HEK293 (cell line): ENCODE measurements at regions not wholly inside any gene's neighbourhood (a gene's known extent, or its start where the extent isn't known, plus 50 kb on each side); places are given as distances from the start of the nearest gene placed in this dataset.

Source experiments
- REST ChIP-seq: fragments of 450-650 bp; formaldehyde crosslinking; IDR thresholded peaks from 2 replicates; pipeline ENCODE4 v1.5.1; 2016; ENCODE audit warnings: missing biosample characterization, missing genetic modification characterization
- ZBTB21 ChIP-seq: fragments of 450-650 bp; formaldehyde crosslinking; IDR thresholded peaks from 2 replicates; pipeline ENCODE4 v1.5.1; 2017; ENCODE audit warnings: missing biosample characterization, missing genetic modification characterization
- ZNF266 ChIP-seq: fragments of 450-650 bp; formaldehyde crosslinking; IDR thresholded peaks from 2 replicates; pipeline ENCODE4 v1.5.1; 2016; ENCODE audit warnings: missing biosample characterization, missing genetic modification characterization, low read depth
- TF ChIP-seq, protein P1 (sequence below): fragments of 450-650 bp; formaldehyde crosslinking; IDR thresholded peaks from 2 replicates; pipeline ENCODE4 v1.5.1; 2017; ENCODE audit warnings: missing biosample characterization, missing genetic modification characterization
- TF ChIP-seq, protein P2 (sequence below): fragments of 450-650 bp; formaldehyde crosslinking; IDR thresholded peaks from 2 replicates; pipeline ENCODE4 v1.5.1; 2016; ENCODE audit warnings: missing biosample characterization, missing genetic modification characterization

- no peak for TF ChIP-seq REST (tag by site-specific recombination)
- TF ChIP-seq ZNF266 (tag by site-specific recombination) = no peak
- TF ChIP-seq ZBTB21 (tag by site-specific recombination) = no peak
- TF ChIP-seq, protein P1, sequence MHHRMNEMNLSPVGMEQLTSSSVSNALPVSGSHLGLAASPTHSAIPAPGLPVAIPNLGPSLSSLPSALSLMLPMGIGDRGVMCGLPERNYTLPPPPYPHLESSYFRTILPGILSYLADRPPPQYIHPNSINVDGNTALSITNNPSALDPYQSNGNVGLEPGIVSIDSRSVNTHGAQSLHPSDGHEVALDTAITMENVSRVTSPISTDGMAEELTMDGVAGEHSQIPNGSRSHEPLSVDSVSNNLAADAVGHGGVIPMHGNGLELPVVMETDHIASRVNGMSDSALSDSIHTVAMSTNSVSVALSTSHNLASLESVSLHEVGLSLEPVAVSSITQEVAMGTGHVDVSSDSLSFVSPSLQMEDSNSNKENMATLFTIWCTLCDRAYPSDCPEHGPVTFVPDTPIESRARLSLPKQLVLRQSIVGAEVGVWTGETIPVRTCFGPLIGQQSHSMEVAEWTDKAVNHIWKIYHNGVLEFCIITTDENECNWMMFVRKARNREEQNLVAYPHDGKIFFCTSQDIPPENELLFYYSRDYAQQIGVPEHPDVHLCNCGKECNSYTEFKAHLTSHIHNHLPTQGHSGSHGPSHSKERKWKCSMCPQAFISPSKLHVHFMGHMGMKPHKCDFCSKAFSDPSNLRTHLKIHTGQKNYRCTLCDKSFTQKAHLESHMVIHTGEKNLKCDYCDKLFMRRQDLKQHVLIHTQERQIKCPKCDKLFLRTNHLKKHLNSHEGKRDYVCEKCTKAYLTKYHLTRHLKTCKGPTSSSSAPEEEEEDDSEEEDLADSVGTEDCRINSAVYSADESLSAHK (tag by site-specific recombination) = no peak
- TF ChIP-seq, protein P2, sequence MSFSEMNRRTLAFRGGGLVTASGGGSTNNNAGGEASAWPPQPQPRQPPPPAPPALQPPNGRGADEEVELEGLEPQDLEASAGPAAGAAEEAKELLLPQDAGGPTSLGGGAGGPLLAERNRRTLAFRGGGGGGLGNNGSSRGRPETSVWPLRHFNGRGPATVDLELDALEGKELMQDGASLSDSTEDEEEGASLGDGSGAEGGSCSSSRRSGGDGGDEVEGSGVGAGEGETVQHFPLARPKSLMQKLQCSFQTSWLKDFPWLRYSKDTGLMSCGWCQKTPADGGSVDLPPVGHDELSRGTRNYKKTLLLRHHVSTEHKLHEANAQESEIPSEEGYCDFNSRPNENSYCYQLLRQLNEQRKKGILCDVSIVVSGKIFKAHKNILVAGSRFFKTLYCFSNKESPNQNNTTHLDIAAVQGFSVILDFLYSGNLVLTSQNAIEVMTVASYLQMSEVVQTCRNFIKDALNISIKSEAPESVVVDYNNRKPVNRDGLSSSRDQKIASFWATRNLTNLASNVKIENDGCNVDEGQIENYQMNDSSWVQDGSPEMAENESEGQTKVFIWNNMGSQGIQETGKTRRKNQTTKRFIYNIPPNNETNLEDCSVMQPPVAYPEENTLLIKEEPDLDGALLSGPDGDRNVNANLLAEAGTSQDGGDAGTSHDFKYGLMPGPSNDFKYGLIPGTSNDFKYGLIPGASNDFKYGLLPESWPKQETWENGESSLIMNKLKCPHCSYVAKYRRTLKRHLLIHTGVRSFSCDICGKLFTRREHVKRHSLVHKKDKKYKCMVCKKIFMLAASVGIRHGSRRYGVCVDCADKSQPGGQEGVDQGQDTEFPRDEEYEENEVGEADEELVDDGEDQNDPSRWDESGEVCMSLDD (tag by site-specific recombination) = no peak
Observed at GRCh38 chr7:3241686-3242258, 59.3 kb upstream of the SDK1 start.
